Sciatic nerve (tissue), 2 donors: ENCODE measurements at regions not wholly inside any gene's neighbourhood (a gene's known extent, or its start where the extent isn't known, plus 50 kb on each side); places are given as distances from the start of the nearest gene placed in this dataset.

ENCODE experiments used
- ATAC-seq: fragments of 200-7000 bp; cut with Tn5 transposase; one replicate; pipeline ENCODE4 v1.9.1; 2020; ENCODE audit warnings: mild to moderate bottlenecking, moderate library complexity
- DNase-seq: peaks from one replicate; pipeline ENCODE4 v3.0.0-alpha.2; 2020; ENCODE audit warnings: low spot score
- intact Hi-C: fragments of 100-400 bp; cut with DNase I; formaldehyde crosslinking; loops from one replicate; pipeline ENCODE4 v1.14.2; 2022
- donor health status: DM: no; HTN: no; CAD: no.
- donor health status: DM: no; HTN: no; CAD: no.

DNA sequence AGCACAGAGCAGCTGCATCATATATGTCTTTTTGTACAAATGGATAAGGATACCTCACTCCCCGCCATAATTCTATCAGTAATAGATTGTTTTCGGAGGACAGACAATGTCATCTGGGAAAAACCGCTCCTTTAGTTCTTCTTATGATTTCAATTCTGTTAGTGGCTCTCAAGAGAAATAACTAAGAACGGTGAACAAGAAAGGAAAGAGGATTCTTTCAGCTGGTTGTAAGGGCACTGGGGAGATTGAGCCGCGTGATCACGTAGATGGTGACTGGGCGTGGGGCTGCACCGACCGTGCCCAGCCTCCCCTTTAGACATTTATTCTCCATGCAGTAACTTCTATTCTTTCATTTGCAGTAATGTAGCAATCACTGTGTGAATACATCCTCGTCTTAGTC lies 99.4 kb upstream of the PEG3 start:
- no peak for DNase-seq
- no peak for ATAC-seq
- intact Hi-C loops = no loop called here

GRCh38 chr19:56942756-56943155 lies 102.2 kb upstream of the PEG3 start:
- peak; percentile 75 for DNase-seq
- intact Hi-C loops = no loop called here
- no peak for ATAC-seq

GRCh38 chr19:56946159-56946558 lies 105.6 kb upstream of the PEG3 start:
- ATAC-seq (no peak), DNase-seq (no peak)
- intact Hi-C loops = no loop called here

GRCh38 chr19:56947206-56947605 lies 106.7 kb upstream of the PEG3 start:
- DNase-seq = no peak
- intact Hi-C loops = no loop called here
- ATAC-seq = no peak

- intact Hi-C loops = no loop called here
- no peak for ATAC-seq
Observed at GRCh38 chr19:56949626-56950025, 109.1 kb upstream of the PEG3 start.

GRCh38 chr19:56951672-56952071 lies 111.1 kb upstream of the PEG3 start:
- intact Hi-C loops = no loop called here
- DNase-seq = no peak
- no peak for ATAC-seq

More at GRCh38 chr19:56949626-56950025, 109.1 kb upstream of the PEG3 start:
- no peak for DNase-seq

DNA sequence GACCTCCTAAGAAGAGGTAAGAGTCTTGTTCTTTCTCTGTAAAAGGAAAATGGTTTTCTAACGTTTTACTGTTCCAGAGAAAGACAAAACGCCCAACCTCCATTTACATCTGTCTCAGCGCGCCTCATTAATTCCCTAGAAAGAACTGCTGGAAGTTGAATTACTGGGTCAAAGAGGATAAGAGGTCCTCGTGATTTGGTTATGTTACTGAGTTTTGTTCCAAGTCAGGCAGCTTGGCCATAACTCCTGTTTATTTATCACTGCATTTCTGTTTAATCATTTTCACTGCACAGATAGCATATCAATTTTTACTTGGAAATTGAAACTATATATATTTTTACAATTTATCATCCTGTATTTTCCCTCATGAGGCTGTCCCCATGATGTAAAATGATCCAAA lies 112.9 kb upstream of the PEG3 start:
- intact Hi-C loops = no loop called here
- ATAC-seq = no peak
- no peak for DNase-seq

DNA sequence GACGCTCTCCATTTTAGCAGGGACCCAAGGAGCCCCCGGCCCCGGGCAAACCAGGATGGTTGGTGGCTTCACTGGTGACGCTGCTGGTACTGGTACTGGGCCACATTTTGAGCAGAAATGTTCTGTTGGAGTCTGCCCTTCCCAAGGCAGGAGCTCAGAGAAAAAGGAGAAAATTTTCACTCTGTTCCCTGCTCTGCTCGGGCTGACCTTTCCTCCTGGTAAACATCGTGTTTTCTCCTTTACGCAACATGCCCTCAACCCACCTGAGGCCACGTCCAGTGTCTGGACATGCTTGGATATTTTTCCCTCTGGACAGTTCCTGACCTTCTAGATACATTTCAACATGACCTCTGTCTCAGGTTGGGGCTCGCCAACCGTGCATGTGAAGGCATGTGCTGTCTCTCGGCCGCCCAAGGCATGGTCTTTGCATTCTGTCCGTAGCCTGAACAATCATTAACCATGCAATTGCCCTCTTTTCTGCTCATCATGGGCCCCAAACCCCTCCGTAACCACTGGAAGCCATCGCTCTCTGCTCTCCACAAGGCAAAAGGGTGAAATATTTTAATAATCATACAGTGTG lies 115.2 kb upstream of the PEG3 start:
- no peak for DNase-seq
- no peak for ATAC-seq
- intact Hi-C loops = no loop called here

DNA sequence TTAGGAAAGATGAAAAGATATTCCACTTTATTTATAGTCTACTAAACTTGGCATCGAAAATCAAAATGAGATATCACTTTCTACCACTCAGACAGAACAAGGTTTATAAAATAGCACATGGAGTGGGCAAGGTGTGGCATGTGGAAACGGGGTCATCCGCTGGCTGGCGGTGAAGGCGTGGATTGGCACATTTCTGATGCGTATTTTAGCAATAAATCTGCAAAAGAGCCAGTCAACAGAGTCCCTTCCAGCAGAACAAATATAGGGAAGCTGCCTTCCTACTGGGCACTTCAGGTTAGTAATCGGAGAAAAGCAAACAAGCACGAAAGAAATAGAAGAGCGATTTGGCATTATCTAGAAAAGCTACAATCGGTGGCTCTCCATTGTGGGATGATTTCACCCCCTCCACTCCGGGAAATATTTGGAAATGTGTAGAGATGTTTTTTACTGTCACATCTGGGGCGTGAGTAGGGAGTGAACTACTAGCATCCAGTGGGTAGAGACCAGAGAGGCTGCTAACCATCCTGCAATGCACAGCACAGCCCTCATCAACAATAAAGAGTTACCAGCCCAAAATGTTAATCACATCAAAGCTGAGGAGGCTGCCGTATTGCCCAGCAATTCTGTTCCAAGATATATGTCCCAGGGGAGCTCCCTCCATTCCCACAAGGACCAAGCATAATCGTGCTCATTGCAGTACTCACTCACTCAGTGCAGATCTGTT lies 116.1 kb upstream of the PEG3 start:
- intact Hi-C loops = no loop called here
- ATAC-seq (no peak), DNase-seq (no peak)

DNA sequence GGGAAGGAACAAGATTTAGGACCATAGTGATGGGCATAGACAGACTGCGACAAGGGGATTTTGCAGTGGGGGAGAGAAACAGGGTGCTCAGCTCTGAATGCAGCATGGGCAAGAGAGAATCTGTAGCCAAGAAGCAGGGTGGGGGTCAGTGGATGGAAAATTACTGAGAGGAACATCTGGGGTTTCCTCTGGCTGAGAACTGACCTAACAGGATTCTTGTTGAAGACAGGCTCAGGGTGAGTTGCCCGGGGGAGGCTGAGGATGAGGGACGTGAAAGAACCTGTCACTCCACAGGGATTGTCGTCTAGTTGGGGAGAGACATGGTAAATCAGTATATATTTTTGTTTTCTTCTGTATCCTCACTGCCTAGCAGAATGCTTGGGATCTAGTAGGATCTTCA lies 118.7 kb upstream of the PEG3 start:
- intact Hi-C loops = no loop called here
- no peak for ATAC-seq
- DNase-seq = no peak

GRCh38 chr19:56960959-56961543 lies 120.5 kb upstream of the PEG3 start:
- no peak for ATAC-seq
- DNase-seq = no peak
- intact Hi-C loops = no loop called here

GRCh38 chr19:56964410-56964920 lies 123.9 kb upstream of the PEG3 start:
- ATAC-seq (no peak), DNase-seq (no peak)
- intact Hi-C loops = no loop called here

DNA sequence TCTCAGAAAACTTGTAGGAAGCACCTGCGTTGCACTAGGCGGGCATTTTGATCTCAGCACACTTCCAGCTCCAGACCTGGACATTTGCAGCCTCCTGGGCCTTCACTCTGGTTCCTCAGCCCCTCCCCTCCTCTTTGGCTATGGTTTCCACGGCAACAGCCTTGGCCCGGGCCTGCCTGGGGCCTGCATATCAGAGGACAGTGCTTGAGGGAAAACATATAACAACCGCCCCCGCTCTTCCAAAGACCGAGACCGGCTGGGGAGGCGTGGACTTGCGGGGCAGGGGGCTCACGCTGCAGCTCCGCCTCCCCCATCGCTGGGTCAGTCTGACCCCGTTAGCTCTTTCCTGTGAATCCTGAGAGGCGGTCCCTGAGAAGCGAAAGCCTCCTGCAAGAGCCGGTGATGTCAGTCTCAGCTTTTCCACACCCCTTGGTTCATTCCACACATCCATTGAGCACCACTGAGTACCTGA lies 125.7 kb upstream of the PEG3 start:
- DNase-seq = no peak
- intact Hi-C loops = no loop called here
- ATAC-seq = no peak

DNA sequence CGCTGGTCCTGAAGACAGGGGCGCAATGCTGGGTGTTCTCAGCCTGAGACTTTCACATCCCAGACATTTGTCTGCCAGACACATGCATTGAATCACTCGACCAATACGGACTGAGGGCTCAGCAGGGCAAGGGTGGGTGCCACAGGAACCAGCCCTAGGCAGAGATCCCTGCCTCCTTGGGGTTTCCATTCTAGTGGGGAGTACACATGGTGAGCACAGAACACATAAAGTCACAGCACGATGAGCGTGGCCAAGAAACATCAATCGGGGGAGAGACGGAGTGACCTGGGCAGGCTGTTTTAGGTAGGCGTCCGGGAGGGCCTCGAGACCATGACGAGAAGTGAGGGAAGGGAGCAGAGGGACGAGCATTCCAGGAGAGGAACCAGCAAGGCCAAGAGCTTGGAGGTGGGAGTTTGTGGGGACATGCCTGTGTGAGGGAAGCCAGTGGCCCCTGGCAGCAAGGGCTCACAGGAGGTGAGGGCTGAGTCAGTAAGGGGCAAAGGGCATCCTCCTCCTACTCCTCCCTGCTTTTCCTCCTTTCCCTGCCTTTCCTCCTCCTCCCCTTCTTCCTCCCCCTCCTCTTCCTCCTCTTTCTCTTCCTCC lies 126.3 kb upstream of the PEG3 start:
- no peak for DNase-seq
- intact Hi-C loops = no loop called here
- no peak for ATAC-seq

DNA sequence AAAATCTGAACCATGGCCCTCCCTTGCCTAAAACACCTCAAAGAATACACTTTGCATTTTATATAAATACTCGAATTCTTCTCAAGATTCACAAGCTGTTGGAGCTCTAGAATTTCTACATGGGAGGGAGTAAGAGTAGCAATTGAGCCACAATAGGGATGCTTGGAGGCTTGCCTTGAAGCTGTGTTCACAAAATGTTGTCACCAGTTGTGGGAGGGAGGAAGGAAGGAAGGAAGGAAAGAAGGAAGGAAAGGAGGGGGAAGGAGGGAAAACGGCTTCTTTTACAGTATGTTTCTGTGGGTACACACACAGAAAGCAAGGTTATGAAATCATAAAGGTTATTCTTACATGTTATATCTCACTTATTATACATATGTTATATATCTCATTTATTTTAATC lies 128.6 kb upstream of the PEG3 start:
- no peak for DNase-seq
- ATAC-seq = no peak
- intact Hi-C loops = no loop called here

DNA sequence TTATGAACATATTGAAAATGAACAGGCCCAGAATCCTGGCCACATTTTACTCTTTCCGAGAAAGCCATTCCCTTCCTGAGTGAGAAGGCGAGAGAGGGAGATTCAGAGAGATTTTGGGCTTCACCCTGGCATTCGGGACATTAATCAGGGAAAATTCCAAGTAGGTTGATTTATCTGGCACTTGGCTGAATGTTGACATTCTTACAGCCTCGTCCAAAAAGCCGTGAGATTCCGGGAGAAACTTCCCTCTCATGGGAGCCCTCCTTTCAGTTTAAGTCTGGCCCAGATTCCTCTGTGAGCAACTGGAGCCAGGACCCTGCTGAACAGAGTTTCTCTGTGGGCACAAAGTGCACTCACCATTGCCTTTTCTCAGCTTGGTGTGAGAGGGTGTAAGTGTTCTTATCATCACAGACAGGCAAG lies 129.2 kb upstream of the PEG3 start:
- DNase-seq (no peak), ATAC-seq (no peak)
- intact Hi-C loops = no loop called here

DNA sequence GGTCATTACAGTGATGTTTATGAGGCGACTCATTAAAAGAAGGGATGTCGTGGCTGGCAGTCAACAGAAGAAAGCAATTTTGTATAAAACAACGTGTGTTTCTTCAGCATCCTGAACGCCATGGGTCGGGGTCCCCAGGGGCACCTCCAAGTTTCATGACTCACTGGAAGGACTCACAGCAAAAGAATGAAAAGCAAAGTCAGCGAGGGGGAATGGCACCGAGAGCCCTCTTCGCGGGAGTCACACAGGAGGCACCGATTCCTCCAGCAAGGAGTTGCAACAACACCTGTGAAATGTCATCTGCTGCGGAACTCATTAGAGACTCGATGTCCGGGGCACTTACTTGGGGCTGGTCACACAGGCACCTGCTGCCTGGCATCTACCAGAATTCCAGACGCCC lies 130.7 kb upstream of the PEG3 start:
- DNase-seq = no peak
- intact Hi-C loops = no loop called here
- no peak for ATAC-seq

- ATAC-seq (no peak), DNase-seq (no peak)
- intact Hi-C loops = no loop called here
Observed at GRCh38 chr19:56972291-56972841, 131.8 kb upstream of the PEG3 start.

GRCh38 chr19:56973713-56974555 lies 133.4 kb upstream of the PEG3 start:
- ATAC-seq (no peak), DNase-seq (no peak)
- intact Hi-C loops = no loop called here
